Mucosa of descending colon (tissue), 3 donors: ENCODE measurements at regions not wholly inside any gene's neighbourhood (a gene's known extent, or its start where the extent isn't known, plus 50 kb on each side); places are given as distances from the start of the nearest gene placed in this dataset.
A peak's percentile ranks its signal among the peaks of the same experiment; 100 is the strongest.
"Not testable (repeated sequence)": the region's sequence is repeated elsewhere in the genome, so short reads cannot be mapped to it uniquely, and the experiment has no call there.

Experiments used
- ATAC-seq: fragments of 200-7000 bp; cut with Tn5 transposase; one replicate; pipeline ENCODE4 v1.9.1; 2020; ENCODE audit warnings: mild to moderate bottlenecking, moderate library complexity
- DNase-seq, 3 donors: peaks; one replicate each; pipeline ENCODE4 v3.0.0-alpha.2; 2020
- H3K36me3 ChIP-seq: fragments of 200-600 bp; one replicate; pipeline ENCODE4 v1.8.0; 2021; ENCODE audit warnings: low read depth, mild to moderate bottlenecking
- H3K4me1 ChIP-seq: fragments of 200-600 bp; one replicate; pipeline ENCODE4 v1.8.0; 2021; ENCODE audit warnings: low read depth, mild to moderate bottlenecking
- H3K4me3 ChIP-seq: fragments of 200-600 bp; one replicate; pipeline ENCODE4 v1.8.0; 2021; ENCODE audit warnings: mild to moderate bottlenecking
- H3K9me3 ChIP-seq: fragments of 200-600 bp; one replicate; pipeline ENCODE4 v1.8.0; 2021; ENCODE audit warnings: mild to moderate bottlenecking
- intact Hi-C, 2 donors: fragments of 100-400 bp; cut with DNase I in 1 of 2; cut with micrococcal nuclease in 1 of 2; formaldehyde crosslinking; loops; one replicate each; pipeline versions ENCODE4 v1.11.0 to v1.11.1; 2022; cut with DNase I, micrococcal nuclease
- TF ChIP-seq, protein P1 (sequence below): fragments of 200-600 bp; IDR thresholded peaks from one replicate; pipeline ENCODE4 v1.8.0; 2022; ENCODE audit warnings: antibody characterized with exemption, mild to moderate bottlenecking
- donor health status: DM: no; HTN: no; CAD: no; lungs with moderate emphysema.
- donor health status: DM: no; HTN: no; CAD: no.
- donor health status: DM: no; HTN: yes; CAD: no.

DNA sequence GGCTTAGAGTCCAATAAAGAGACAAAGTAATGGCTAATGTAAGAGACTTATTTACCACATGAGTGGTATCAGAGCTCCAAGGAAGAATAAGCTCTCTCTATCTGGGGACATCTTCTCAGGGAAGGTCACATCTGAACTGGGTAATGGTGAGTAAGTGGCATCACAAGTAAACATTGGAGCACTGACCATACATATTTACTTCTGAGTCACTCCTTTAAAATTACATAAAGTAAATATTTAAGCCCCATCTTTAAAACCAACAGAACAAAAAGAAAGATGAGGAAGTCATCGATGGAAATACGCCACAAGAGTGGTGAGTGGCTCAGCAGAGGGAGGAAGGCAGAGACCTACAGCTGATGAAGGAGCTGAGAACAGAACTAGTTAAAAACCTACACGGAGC, 159.9 kb downstream of the DUSP6 start:
- no peaks in the 10 kb centered on the region for H3K4me1 ChIP-seq
- no peaks in the 10 kb centered on the region for H3K36me3 ChIP-seq
- peak; percentile 54 for ATAC-seq
- intact Hi-C loops = no loop called here
- peaks cover 9% of the 10 kb centered on the region for H3K9me3 ChIP-seq
- TF ChIP-seq, protein P1, sequence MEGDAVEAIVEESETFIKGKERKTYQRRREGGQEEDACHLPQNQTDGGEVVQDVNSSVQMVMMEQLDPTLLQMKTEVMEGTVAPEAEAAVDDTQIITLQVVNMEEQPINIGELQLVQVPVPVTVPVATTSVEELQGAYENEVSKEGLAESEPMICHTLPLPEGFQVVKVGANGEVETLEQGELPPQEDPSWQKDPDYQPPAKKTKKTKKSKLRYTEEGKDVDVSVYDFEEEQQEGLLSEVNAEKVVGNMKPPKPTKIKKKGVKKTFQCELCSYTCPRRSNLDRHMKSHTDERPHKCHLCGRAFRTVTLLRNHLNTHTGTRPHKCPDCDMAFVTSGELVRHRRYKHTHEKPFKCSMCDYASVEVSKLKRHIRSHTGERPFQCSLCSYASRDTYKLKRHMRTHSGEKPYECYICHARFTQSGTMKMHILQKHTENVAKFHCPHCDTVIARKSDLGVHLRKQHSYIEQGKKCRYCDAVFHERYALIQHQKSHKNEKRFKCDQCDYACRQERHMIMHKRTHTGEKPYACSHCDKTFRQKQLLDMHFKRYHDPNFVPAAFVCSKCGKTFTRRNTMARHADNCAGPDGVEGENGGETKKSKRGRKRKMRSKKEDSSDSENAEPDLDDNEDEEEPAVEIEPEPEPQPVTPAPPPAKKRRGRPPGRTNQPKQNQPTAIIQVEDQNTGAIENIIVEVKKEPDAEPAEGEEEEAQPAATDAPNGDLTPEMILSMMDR = no peak
- H3K4me3 ChIP-seq = no peak overlapping the region
- no peak for DNase-seq

DNA sequence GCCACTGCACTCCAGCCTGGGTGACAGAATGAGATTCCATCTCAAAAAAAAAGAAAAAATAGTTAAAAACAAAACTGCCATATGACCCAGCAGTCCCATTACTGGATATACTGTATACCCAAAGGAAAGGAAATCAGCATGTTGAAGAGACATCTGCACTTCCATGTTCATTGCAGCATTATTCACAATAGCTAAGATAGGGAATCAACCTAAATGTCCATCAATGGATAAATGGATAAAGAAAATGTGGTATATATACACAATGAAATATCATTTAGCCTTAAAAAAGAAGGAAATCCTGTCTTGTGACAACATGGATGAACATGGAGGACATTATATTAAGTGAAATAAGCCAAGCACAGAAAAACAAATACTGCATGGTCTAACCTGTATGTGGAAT, 160.7 kb downstream of the DUSP6 start:
- ATAC-seq, H3K36me3 ChIP-seq, intact Hi-C loops, H3K4me1 ChIP-seq, H3K9me3 ChIP-seq, H3K4me3 ChIP-seq, DNase-seq: not testable (repeated sequence)

DNA sequence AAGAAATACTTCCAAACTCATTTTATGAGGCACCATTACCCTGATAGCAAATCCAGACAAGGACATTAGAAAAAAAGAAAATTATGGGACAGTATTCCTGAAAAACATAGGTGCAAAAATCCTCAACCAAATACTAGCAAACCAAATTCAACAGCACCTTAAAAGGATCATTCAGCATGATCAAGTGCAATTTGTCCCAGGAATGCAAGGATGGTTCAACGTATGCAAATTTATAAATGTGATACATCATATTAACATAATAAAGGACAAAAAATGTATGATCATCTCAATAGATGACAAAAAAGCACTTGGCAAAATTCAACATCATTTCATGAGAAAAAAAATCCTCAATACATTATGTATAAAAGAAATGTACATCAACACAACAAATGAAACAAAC, 162.9 kb downstream of the DUSP6 start:
- TF ChIP-seq, protein P1 = no peak
- intact Hi-C loops = no loop called here
- Histone ChIP-seq H3K4me1 (no peaks in the 10 kb centered on the region), H3K36me3 (no peaks in the 10 kb centered on the region), H3K4me3 (no peak overlapping the region), H3K9me3 (peaks cover 9% of the 10 kb centered on the region)
- no peak for ATAC-seq
- DNase-seq = no peak

DNA sequence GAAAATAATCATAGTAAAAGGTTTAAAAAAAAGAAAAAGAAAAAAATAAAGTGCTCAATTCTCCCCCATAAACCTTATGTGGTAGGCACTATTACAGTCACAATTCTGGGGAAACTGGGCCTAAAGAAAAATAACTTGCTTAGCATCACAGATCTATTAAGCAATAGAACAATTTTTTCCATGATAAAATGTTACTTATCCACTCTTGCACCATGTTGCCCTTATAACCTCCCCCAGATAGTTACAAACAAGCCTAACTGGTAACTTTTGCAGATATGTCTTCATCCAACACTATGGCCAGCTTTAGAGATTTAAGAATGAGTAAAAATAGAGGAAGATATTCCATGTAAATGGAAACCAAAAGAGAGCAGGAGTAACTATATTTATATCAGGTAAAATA, 164.8 kb downstream of the DUSP6 start:
- Histone ChIP-seq H3K36me3 (no peaks in the 10 kb centered on the region), H3K4me1 (no peaks in the 10 kb centered on the region), H3K9me3 (peaks cover 9% of the 10 kb centered on the region), H3K4me3 (no peak overlapping the region)
- DNase-seq (no peak), ATAC-seq (no peak)
- TF ChIP-seq, protein P1 = no peak
- intact Hi-C loops = no loop called here

DNA sequence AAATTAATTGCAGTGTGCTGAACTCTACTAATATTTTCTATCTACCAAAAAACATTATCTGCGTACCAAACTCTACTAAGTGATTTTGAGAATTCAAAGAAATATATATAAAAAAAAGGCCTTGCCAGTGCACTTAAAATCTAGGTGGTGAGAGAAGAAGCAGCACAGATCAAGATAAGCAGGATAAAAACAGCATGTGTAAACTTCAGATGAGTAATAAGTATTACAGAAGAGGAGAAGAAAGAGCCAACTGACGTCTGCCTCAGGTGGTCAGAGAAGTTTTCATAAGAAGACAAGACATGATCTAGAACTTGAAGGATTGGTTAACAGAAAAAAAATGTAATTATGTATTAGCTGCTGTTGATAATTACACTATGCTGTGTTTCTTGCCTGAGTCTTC, 166.4 kb downstream of the DUSP6 start:
- DNase-seq = no peak
- Histone ChIP-seq H3K4me3 (no peak overlapping the region), H3K36me3 (no peaks in the 10 kb centered on the region), H3K4me1 (no peaks in the 10 kb centered on the region), H3K9me3 (peaks cover 9% of the 10 kb centered on the region)
- ATAC-seq = no peak
- intact Hi-C loops = no loop called here
- TF ChIP-seq, protein P1 = no peak

DNA sequence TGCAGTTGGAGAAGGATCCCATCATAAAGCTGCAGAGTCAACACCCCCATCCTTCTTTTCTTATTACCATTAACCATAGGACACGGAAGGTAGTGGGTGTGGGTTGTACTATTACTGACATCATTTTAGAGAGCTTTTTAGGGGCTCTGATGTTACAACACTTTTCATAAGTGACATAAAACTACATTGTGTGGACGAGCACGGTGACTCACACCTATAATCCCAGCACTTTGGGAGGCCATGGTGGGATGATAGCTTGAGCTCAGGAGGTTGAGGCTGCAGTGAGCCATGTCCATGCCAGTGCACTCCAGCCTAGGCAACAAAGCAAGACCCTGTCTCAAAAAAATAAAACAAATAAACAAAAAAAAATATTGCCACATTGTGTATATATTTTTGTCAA, 167.1 kb downstream of the DUSP6 start:
- intact Hi-C loops = no loop called here
- no peaks in the 10 kb centered on the region for H3K36me3 ChIP-seq
- H3K4me1 ChIP-seq = no peaks in the 10 kb centered on the region
- TF ChIP-seq, protein P1 = no peak
- H3K9me3 ChIP-seq = peaks cover 9% of the 10 kb centered on the region
- DNase-seq (no peak), ATAC-seq (no peak)
- no peak overlapping the region for H3K4me3 ChIP-seq
